GM12874 (cell line): ENCODE measurements at regions not wholly inside any gene's neighbourhood (a gene's known extent, or its start where the extent isn't known, plus 50 kb on each side); places are given as distances from the start of the nearest gene placed in this dataset.

ENCODE experiments used
- CTCF ChIP-seq: IDR thresholded peaks from 2 replicates; pipeline ENCODE4 v1.5.1; 2011; ENCODE audit warnings: low read depth, mild to moderate bottlenecking, control low read depth, low read length, moderate library complexity; ENCODE audit not compliant: insufficient read depth

GRCh38 chr2:217404236-217404760 lies 544.4 kb upstream of the TNP1 start:
- TF ChIP-seq CTCF = no peak

- TF ChIP-seq CTCF = no peak
Observed at GRCh38 chr2:217402761-217403383, 543.0 kb upstream of the TNP1 start.

GRCh38 chr2:217402144-217402543 lies 542.3 kb upstream of the TNP1 start:
- no peak for TF ChIP-seq CTCF

- no peak for TF ChIP-seq CTCF
Observed at GRCh38 chr2:217399291-217399690, 539.4 kb upstream of the TNP1 start.

GRCh38 chr2:217398860-217399259 lies 539.0 kb upstream of the TNP1 start:
- no peak for TF ChIP-seq CTCF

GRCh38 chr2:217398101-217398500 lies 538.2 kb upstream of the TNP1 start:
- TF ChIP-seq CTCF = no peak

- no peak for TF ChIP-seq CTCF
Observed at GRCh38 chr2:217396586-217396985, 536.7 kb upstream of the TNP1 start.

- TF ChIP-seq CTCF = no peak
Observed at GRCh38 chr2:217396165-217396564, 536.3 kb upstream of the TNP1 start.
